ENCODE measurements at regions not wholly inside any gene's neighbourhood (a gene's known extent, or its start where the extent isn't known, plus 50 kb on each side); places are given as distances from the start of the nearest gene placed in this dataset.

GRCh38 chr5:124494540-124495116, 251.8 kb downstream of the ZNF608 start:
- TF ChIP-seq, protein P1, sequence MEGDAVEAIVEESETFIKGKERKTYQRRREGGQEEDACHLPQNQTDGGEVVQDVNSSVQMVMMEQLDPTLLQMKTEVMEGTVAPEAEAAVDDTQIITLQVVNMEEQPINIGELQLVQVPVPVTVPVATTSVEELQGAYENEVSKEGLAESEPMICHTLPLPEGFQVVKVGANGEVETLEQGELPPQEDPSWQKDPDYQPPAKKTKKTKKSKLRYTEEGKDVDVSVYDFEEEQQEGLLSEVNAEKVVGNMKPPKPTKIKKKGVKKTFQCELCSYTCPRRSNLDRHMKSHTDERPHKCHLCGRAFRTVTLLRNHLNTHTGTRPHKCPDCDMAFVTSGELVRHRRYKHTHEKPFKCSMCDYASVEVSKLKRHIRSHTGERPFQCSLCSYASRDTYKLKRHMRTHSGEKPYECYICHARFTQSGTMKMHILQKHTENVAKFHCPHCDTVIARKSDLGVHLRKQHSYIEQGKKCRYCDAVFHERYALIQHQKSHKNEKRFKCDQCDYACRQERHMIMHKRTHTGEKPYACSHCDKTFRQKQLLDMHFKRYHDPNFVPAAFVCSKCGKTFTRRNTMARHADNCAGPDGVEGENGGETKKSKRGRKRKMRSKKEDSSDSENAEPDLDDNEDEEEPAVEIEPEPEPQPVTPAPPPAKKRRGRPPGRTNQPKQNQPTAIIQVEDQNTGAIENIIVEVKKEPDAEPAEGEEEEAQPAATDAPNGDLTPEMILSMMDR (IDR thresholded peaks at IDR 0.05), result no peak
- no peak for TF ChIP-seq POLR2A (IDR thresholded peaks at IDR 0.05)
